T-helper 1 cell treated with Interleukin-12 subunit alpha and Interleukin-12 subunit beta and Interleukin-4 antibody, amounts not matched to agents 30 μg/mL and 1 μg/mL, for 36 hours (primary cell): ENCODE measurements at regions not wholly inside any gene's neighbourhood (a gene's known extent, or its start where the extent isn't known, plus 50 kb on each side); places are given as distances from the start of the nearest gene placed in this dataset.

Experiments used
- H3K27ac Mint-ChIP-seq: one replicate; pipeline ENCODE4 v1.8.0; 2021; ENCODE audit warnings: mild to moderate bottlenecking, mixed read lengths
- H3K27me3 Mint-ChIP-seq: one replicate; pipeline ENCODE4 v1.8.0; 2021; ENCODE audit warnings: low read depth, mixed read lengths
- H3K36me3 Mint-ChIP-seq: one replicate; pipeline ENCODE4 v1.8.0; 2021; ENCODE audit warnings: low read depth, mixed read lengths
- H3K4me1 Mint-ChIP-seq: one replicate; pipeline ENCODE4 v1.8.0; 2021; ENCODE audit warnings: low read depth, mixed read lengths
- H3K4me3 Mint-ChIP-seq: one replicate; pipeline ENCODE4 v1.8.0; 2021; ENCODE audit warnings: mild to moderate bottlenecking, moderate library complexity, mixed read lengths
- H3K9me3 Mint-ChIP-seq: one replicate; pipeline ENCODE4 v1.8.0; 2021; ENCODE audit warnings: mixed read lengths

DNA sequence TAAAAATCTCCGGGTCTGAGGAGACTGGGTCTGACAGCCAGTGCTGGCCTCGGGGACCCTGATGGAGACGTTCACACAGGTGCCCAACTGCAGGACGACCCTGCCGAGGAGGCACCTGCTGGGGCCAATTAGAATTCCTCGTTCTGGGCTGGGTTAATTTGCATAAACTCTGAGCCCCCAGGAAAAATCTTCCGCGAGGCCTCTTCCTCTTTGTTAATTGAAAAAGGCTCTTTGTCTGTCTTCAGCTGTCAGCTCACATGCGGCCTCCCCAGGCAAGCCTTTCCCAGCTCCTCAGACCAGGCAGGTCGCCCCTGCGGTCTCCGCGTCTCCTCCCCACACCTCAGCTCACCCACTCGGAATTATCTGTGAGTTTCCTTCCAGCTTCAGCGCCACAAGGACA lies 400.2 kb downstream of the SEC14L1 start:
- Mint-ChIP-seq H3K4me1 (no peaks in the 10 kb centered on the region), H3K27ac (no peak overlapping the region), H3K4me3 (no peak overlapping the region), H3K27me3 (peaks cover 25% of the 10 kb centered on the region), H3K36me3 (no peaks in the 10 kb centered on the region), H3K9me3 (no peaks in the 10 kb centered on the region)

DNA sequence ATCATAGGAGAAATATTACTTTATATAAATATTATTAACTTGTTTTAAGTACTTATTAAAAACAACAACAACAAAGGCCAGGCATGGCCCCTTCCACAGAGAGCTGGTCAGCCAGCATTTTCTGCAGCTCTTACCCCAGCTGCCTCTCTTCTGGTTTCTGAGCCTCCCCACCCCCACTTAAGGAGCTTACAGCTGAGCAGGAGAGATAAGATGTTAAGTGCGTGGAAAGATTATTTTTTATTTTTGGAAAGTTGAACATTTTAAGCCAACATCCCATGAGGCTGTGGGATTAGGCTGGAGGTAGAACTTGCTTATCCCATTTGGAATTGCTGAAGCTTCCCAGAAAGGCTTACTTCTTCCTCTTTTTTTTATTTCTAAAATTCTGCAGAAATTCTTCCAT lies 401.2 kb downstream of the SEC14L1 start:
- Mint-ChIP-seq H3K4me3 (no peak overlapping the region), H3K27ac (no peak overlapping the region), H3K9me3 (no peaks in the 10 kb centered on the region), H3K27me3 (peaks cover 25% of the 10 kb centered on the region), H3K4me1 (no peaks in the 10 kb centered on the region), H3K36me3 (no peaks in the 10 kb centered on the region)

DNA sequence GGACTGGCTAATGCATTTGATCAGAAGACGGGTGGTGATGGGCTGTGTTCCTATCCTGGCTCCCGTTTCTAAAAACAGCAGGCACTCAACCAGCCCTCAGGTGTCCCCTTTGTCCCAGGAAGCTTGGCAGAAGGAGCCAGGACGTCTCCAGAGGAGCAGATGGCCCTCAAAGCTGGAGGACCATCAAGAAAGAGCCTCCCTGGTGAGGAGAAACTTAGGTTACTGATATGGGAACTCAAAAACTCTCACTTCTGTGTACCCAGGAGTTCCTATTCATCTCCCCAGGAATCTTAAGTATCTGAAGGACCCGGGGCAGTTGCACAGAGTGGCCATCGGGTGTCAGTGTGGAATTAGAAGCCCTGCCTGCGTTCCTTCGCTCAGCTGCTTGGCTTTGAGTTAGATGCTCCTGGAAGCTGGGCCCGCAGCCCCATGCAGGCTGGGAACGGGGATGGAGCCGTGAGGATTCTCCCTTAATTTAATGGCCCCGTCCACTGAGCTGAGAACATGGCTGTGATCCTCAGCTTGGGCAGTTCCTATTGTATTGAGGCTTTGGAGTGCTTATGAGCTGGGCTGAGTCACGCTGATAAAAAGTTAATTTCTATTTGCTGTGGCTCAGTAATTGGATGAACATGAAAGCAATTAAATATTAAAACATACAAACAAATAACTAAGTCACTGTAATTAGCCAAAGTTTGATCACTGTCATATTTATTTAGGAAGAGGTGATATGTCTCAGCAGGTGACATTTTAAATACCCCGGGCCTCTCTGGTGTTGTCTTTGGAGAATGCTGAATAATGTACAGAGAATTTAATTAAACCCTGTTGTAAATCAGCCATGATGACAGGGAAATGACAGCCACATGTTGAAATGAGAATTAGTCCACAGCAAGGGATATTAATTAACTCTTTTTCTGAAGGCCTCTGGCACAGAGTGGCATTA lies 402.1 kb downstream of the SEC14L1 start:
- no peak overlapping the region for H3K27ac Mint-ChIP-seq
- H3K9me3 Mint-ChIP-seq: no peaks in the 10 kb centered on the region
- H3K27me3 Mint-ChIP-seq: peaks cover 19% of the 10 kb centered on the region
- no peaks in the 10 kb centered on the region for H3K4me1 Mint-ChIP-seq
- no peak overlapping the region for H3K4me3 Mint-ChIP-seq
- no peaks in the 10 kb centered on the region for H3K36me3 Mint-ChIP-seq

DNA sequence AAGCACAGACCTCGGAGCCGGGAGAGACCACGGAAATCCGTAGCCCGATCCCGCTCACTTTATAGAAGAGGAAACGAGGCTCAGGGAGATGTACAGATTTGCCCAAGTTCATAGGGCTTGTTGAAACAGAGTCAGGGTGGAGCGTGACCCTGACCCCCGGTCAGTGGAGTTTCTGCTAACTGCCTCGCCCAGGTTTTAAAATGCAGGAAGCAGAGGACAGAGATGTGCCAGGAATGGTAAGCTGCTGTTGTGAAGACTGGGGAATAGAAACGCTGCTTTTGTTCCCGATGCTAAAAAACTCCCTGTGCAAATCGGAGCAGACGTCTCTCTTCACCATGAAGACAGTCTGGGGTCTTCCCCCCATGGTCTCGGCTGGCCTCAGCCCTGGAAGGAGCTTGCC lies 403.0 kb downstream of the SEC14L1 start:
- no peak overlapping the region for H3K27ac Mint-ChIP-seq
- H3K9me3 Mint-ChIP-seq: no peaks in the 10 kb centered on the region
- H3K27me3 Mint-ChIP-seq: peaks cover 11% of the 10 kb centered on the region
- H3K4me3 Mint-ChIP-seq: no peak overlapping the region
- no peaks in the 10 kb centered on the region for H3K36me3 Mint-ChIP-seq
- no peaks in the 10 kb centered on the region for H3K4me1 Mint-ChIP-seq

DNA sequence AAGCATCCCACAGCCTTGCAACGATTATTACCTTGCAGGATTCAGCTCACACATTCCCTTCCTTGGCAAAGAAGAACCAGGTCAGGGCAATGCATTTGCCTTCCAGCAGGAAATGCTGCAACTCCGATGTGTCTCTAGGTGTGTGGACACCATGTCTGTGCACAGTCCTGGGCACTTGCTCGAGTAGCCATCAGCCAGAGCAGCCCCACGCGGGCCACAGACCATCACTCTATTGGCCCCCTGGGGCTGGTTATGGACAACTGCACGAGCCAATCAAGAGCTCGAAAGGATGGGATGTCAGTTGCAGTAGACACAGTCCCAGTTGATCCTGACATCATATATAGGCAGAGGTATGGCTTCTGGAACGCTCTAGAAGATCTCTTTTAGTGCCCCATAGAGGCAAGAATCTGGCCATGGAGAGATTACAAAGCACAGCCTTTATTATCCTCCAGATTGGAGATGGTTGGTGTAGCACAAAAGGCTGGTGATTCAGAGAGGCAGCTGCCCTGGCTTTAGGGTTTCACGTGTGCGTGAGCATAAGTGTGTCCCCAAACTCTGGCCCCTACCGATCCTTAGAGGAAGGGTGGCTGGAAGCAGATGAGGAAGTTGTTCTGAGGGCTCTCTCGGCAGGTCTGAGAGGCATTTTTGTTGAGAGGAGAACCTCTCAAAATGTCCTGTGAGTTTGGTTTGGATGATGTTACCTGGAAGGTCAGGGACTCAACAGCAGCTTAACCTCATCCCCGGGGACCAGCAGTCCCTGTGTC lies 403.8 kb downstream of the SEC14L1 start:
- Mint-ChIP-seq H3K27ac (no peak overlapping the region), H3K4me3 (no peak overlapping the region), H3K27me3 (peaks cover 8% of the 10 kb centered on the region), H3K4me1 (no peaks in the 10 kb centered on the region), H3K9me3 (no peaks in the 10 kb centered on the region), H3K36me3 (no peaks in the 10 kb centered on the region)

DNA sequence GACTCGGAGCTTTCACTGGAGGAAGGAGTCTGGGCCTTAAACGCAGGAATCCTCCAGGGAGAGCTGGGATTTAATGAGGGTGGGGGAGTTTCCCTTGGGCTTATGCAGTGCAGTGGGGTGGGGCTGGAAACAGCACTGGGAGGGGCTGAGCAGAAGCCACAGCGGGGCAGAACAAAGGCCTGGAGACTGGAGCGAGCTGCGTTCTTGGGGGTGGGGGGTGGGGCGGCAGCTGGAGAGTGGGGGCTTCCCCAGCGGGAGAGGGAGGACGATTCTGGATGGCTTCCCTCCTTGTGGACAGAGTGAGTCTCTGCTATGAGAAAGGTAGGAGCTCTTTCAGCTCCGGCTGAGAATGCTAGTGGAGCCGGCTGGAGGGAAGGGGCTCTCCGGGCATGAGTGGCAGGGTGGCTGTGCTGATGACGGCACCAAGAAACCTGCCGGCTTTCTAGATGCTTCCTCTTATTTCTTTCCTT lies 406.0 kb downstream of the SEC14L1 start:
- Mint-ChIP-seq H3K4me1 (no peaks in the 10 kb centered on the region), H3K4me3 (no peak overlapping the region), H3K9me3 (no peaks in the 10 kb centered on the region), H3K27me3 (peaks cover 7% of the 10 kb centered on the region), H3K36me3 (no peaks in the 10 kb centered on the region), H3K27ac (no peak overlapping the region)

DNA sequence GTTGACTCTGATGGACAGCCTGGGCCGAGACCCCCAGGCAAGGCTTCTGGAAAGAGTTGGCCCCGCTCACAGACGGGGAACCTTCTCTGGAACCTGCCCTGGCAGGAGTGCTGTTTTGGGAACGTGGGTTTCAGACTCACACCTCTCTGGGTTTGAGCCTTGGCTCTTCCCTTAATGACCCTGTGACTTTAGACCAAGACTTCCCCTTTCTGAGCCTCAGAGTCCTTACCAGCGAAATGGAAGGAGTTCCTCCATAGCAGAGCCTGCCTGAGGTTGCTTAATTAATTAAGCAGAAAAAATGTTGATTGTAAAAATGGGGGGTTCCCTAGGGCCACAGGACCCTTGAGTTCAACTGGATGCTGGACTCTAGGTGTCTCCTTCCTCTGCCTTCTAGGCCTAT lies 408.2 kb downstream of the SEC14L1 start:
- Mint-ChIP-seq H3K4me1 (no peaks in the 10 kb centered on the region), H3K9me3 (no peaks in the 10 kb centered on the region), H3K4me3 (no peak overlapping the region), H3K27ac (no peak overlapping the region), H3K36me3 (no peaks in the 10 kb centered on the region), H3K27me3 (peaks cover 4% of the 10 kb centered on the region)

DNA sequence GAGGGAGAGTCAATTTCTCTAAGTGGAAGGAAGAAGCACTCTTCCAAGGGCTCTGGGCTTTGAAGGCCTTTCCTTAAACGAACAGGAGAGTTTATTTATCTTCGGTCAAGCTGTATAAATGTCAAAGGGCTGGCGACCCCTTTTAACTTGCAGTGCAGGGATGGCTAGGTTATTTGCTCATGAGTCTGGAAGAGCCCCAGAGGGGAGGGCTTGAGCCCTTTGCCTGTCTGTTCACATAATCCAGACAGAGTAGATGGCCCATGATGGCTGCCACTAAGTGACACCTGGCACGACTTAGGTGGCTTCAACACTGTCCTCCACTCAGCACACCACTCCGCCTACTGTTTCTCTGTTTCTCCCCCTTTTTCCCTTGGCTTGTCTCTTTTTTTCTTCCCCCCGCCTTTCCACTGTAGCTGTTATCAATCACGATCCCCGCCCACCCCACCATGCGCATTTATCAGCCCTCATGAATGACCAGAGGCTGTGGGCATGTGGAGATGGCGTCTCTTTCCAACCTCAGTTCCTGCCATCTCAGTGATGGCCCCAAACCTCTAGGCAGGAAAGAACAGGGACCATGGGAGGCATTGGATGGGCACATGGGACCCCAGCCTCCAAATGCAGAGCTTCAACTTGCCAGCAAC lies 408.7 kb upstream of the TNRC6C start:
- Mint-ChIP-seq H3K9me3 (no peaks in the 10 kb centered on the region), H3K27ac (no peak overlapping the region), H3K27me3 (peaks cover 4% of the 10 kb centered on the region), H3K36me3 (no peaks in the 10 kb centered on the region), H3K4me3 (no peak overlapping the region), H3K4me1 (no peaks in the 10 kb centered on the region)

DNA sequence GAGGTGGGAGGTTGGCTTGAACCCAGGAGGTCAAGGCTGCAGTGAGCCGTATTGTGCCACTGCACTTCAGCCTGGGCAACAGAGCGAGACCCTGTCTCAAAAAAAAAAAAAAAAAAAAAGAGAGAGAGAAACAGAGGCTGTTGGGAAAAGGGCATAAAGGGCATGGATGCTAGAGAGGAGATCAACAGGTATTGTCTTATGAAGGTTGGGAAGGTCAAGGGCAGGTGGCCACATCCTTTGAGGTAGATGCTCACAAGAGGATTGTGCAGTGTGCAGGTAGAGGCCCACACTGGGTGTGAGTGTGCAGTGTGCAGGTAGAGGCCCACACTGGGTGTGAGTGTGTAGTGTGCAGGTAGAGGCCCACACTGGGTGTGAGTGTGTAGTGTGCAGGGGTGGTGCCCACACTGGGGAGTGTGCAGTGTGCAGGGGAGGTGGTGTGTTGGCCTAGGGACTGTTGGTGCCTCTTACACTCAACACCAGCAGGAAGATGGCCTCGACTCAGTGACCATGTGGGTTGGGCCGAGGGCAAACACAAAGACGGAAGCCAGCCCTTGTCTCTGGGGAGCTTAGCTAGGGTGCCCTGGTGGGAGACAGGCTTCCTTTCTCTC lies 404.9 kb upstream of the TNRC6C start:
- Mint-ChIP-seq H3K4me3 (no peak overlapping the region), H3K36me3 (no peaks in the 10 kb centered on the region), H3K27me3 (peaks cover 25% of the 10 kb centered on the region), H3K27ac (no peak overlapping the region), H3K9me3 (no peaks in the 10 kb centered on the region), H3K4me1 (no peaks in the 10 kb centered on the region)

DNA sequence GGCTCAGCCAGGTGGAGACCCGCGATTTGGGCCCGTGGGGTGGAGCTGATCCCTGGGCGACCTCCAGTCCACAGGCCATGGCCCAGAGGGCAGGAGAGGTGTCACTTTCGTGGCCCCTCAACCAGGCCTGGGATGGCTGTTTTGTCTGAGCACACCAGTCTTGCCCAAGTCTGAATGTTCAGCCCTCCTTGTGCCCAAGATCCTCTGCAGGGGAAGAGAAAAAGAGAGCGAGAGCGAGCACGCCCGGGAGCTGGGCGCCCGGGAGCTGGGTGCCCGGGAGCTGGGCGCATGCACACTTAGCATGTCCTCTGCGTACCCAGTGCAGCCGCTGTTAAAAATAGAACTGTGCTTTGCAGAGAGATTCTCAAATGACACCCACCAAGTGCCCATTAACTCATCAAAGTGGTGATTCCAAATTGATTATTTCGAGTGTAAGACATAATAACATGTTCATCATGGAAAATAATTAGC lies 403.3 kb upstream of the TNRC6C start:
- Mint-ChIP-seq H3K9me3 (no peaks in the 10 kb centered on the region), H3K4me3 (no peak overlapping the region), H3K36me3 (no peaks in the 10 kb centered on the region), H3K27me3 (peaks cover 26% of the 10 kb centered on the region), H3K27ac (no peak overlapping the region), H3K4me1 (no peaks in the 10 kb centered on the region)

DNA sequence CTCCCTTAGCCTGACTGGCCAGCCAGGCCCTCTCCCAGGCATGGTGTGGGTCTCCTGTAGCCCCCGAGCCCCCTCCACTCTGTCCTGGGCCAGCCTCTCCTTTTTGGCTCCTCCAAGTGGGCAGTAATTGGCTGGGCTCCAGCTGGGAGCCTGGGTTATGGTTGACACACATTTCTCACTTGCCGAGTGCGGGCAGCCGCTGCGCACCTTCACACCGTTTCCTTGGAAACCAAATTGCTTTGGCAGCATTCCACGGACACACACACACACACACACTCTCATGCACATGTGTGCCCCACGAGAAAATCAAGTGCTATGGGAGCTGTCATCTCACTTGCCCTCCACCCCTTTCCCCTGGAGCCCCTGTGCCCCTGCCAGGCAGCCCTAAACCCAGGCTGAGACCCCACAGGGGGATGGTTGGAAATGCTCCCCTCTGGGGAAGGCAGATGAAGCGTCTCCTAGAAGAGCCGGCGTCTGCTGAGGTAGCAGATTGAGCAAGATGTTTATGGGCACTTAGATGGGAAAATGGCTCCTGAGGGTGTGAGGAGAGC lies 402.7 kb upstream of the TNRC6C start:
- Mint-ChIP-seq H3K27me3 (peaks cover 31% of the 10 kb centered on the region), H3K27ac (no peak overlapping the region), H3K9me3 (no peaks in the 10 kb centered on the region)

DNA sequence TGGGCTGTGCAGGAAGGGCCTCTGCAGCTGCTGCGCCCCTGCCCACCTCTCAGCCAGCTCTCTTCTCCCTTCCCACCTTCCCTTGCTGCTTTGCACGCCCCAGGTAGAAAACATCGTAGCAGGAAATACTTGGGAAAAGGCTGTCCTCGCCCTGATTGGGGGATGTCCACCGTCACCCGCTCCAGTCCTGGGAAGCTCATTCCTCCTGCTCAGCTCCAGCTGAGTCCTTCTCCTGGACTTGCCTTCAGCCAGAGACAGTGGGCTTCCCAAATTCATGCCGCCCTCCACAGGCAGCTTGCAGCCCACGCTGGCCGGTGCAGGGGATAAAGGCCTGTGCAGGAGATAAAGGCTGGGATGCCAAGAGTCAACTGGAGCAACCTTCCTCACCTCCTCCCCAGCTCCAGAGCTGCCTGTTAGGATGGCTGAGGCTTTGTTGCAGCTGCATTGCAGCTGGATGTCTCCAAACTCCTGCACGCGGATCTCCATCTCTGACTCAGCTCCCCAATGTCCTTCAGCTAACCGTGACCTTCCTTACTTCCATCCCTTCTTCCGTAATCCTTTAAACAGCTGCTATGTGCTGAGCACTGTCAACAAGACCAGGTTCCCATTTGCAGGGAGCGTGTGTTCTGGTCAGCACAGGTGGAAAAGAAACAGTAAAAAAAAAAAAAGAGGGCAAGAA lies 402.0 kb upstream of the TNRC6C start:
- Mint-ChIP-seq H3K36me3 (no peaks in the 10 kb centered on the region), H3K4me3 (no peak overlapping the region), H3K27me3 (peaks cover 29% of the 10 kb centered on the region), H3K4me1 (no peaks in the 10 kb centered on the region), H3K9me3 (no peaks in the 10 kb centered on the region), H3K27ac (no peak overlapping the region)

More for the DNA sequence above, 402.7 kb upstream of the TNRC6C start:
- H3K4me3 Mint-ChIP-seq: no peak overlapping the region
- H3K36me3 Mint-ChIP-seq: no peaks in the 10 kb centered on the region
- no peaks in the 10 kb centered on the region for H3K4me1 Mint-ChIP-seq

DNA sequence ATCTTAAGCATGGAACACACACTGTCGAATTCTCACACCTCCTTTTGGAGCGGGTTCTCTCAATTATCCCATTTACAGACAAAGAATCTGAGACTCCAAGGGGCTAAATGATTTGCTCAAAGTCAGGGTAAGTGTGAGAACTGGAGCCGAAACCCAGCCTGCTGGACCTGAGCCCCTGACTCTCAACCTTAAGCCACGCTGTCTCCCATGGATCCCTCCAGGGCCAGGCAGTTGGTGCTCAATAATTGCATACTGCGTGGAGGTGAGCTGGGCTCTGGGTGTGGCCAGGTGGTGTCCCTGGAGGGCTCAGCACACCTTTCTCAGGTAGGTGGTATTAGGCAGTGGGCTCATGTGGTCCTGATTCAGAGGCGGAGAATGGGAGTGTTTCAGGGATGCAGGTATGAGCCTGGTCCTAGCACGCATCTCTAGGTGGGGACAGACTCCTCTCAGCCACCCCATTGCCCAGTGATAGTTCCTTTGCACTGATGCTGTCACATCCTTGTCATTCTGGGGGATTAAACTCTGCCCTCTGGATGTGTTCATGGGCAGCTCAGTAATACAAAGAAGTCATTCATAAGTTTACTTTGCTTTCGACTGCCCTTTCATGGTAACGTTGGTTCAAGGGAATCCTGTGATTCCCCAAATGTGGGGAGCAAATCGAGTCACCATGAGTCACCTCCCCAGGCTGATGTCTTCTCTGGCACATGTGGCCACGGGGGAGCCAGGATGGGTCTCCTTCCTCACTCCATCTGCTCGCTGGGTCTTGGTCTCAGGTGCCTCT lies 399.5 kb upstream of the TNRC6C start:
- Mint-ChIP-seq H3K27ac (no peak overlapping the region), H3K4me3 (no peak overlapping the region), H3K27me3 (peaks cover 29% of the 10 kb centered on the region), H3K36me3 (no peaks in the 10 kb centered on the region), H3K4me1 (no peaks in the 10 kb centered on the region), H3K9me3 (no peaks in the 10 kb centered on the region)
